ENCODE measurements at regions not wholly inside any gene's neighbourhood (a gene's known extent, or its start where the extent isn't known, plus 50 kb on each side); places are given as distances from the start of the nearest gene placed in this dataset.

DNA sequence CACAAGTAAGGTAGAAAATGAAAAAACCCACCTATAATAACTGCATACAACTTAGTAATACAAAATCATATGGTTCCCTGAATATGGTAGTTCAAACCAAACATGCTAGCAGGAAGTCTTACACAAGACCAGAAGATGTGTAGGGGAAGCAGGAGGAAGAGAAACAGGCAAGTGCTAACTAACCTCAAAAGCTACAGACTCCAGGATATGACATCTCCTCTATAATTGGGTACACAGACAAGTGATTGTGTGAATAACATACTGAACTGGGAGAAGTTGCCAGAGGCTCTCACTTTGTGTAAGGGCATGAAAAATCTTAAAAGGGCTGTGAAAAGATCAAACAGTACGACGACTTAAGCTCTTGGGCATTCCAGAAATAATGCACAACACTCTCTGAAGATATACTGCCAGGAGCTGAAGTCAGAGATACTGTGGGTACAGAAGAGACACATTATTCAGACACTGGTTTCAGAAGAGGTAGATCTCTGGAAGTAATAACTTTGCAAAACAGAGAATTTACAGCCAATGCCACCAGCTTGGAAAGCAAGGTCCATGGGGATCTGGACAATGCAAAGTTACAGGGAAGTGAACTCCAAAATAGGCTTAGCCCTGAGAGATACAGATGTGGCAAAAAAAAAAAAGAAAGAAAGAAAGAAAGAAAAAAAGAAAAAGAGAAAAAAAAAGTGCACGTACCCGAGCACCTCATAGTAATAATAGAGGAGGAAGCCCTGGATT is 767.2 kb downstream of the TNS3 start:
- TF ChIP-seq CTCF (IDR thresholded peaks at IDR 0.05) (no peak), POLR2A (IDR thresholded peaks at IDR 0.05) (no peak)
